ENCODE measurements at regions not wholly inside any gene's neighbourhood (a gene's known extent, or its start where the extent isn't known, plus 50 kb on each side); places are given as distances from the start of the nearest gene placed in this dataset.

DNA sequence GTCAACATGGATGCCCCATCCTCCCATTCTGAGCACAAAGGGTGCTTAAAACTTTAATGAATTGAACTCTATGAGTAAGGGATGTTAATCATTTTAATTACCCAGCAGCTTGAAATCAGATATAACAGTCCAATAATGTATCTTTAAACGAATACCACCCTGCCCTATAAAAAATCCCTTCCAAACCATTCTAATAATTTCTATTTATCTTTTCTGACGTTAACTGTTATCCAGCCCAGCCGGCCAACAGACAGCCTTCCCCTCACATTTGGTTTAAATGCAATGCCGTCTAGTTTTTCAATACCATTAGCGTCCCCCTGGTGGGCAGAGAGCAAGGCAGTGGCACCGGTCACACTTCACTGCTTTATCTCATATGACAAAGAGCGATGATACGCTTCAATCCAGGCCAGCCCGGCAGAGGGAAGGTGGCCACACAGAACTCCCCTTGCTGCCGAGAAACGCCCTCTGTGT, 402.2 kb upstream of the ZNF507 start:
- TF ChIP-seq, protein P1, sequence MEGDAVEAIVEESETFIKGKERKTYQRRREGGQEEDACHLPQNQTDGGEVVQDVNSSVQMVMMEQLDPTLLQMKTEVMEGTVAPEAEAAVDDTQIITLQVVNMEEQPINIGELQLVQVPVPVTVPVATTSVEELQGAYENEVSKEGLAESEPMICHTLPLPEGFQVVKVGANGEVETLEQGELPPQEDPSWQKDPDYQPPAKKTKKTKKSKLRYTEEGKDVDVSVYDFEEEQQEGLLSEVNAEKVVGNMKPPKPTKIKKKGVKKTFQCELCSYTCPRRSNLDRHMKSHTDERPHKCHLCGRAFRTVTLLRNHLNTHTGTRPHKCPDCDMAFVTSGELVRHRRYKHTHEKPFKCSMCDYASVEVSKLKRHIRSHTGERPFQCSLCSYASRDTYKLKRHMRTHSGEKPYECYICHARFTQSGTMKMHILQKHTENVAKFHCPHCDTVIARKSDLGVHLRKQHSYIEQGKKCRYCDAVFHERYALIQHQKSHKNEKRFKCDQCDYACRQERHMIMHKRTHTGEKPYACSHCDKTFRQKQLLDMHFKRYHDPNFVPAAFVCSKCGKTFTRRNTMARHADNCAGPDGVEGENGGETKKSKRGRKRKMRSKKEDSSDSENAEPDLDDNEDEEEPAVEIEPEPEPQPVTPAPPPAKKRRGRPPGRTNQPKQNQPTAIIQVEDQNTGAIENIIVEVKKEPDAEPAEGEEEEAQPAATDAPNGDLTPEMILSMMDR (conservative IDR thresholded peaks at IDR 0.05; ENCODE audit: low read depth): no peak
- no peak overlapping the region for H3K27ac ChIP-seq
- POLR2A ChIA-PET (ENCODE audit: low non-redundant PET): no interaction called here
- CTCF ChIA-PET: no interaction called here
- DNase-seq (ENCODE audit: low spot score): no peak

DNA sequence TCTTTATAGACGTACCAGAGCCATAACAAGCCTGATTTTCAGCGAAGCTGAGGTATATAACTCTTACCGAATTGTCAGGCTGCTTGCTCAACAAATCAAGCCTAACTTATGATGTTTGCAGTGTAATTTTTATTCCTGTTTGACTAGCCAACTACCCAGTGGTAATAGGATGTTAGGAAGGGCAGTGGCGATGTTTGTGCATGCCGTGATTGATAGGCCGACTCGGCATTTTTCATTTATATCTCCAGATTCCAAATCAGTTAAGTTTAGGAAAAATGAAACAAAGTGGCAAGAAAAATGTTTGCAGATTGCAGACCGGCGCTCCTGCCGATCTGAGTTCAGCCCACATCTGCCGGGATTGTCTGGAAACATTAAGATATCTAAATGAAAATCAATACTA, 401.6 kb upstream of the ZNF507 start:
- H3K27ac ChIP-seq: no peak overlapping the region
- POLR2A ChIA-PET (ENCODE audit: low non-redundant PET): no interaction called here
- TF ChIP-seq, protein P1 (conservative IDR thresholded peaks at IDR 0.05; ENCODE audit: low read depth): no peak
- CTCF ChIA-PET: no interaction called here
- DNase-seq (ENCODE audit: low spot score): no peak

DNA sequence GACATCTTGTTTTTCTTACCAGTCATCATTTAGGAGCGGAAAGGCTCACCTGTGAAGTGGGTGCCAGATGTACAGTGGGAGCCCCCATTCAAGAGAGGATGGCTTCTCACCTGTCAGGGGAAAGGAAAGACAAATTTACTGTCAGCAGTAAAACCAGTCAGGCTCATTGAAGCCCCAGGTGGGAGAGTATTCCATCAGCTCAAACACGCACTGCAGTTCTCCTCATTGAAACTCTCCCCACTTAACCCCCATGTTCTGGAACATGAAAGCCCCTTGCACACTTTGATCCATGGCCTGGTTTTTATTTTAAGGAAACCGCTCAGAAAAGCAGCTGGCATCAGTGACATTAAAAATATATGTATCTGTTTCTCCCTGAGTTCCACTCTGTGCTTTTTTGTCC, 401.1 kb upstream of the ZNF507 start:
- no peak overlapping the region for H3K27ac ChIP-seq
- TF ChIP-seq, protein P1 (conservative IDR thresholded peaks at IDR 0.05; ENCODE audit: low read depth): no peak
- no peak for DNase-seq (ENCODE audit: low spot score)
- ChIA-PET CTCF (no interaction called here), POLR2A (ENCODE audit: low non-redundant PET) (no interaction called here)

DNA sequence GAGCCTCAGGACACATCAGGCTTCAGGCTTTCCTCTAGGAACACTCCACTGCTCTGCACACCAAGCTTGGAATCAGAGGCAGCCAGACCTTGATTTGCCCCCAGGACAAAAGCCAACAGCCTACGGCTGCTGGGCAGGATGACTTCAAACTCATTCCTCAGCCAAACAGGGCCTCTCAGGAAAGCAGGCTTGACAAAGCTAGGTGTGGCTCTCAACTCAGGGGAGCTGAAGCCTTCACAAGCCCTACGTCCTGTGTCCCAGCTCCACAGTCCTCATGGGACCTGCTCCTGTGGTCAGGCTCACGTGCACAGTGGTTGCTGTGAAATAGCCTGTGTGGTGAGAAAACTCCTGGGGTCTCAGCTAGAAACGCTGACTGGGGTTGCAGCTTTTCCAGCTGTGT, 398.9 kb upstream of the ZNF507 start:
- no peak overlapping the region for H3K27ac ChIP-seq
- ChIA-PET CTCF (no interaction called here), POLR2A (ENCODE audit: low non-redundant PET) (no interaction called here)
- TF ChIP-seq, protein P1 (conservative IDR thresholded peaks at IDR 0.05; ENCODE audit: low read depth): no peak
- no peak for DNase-seq (ENCODE audit: low spot score)

DNA sequence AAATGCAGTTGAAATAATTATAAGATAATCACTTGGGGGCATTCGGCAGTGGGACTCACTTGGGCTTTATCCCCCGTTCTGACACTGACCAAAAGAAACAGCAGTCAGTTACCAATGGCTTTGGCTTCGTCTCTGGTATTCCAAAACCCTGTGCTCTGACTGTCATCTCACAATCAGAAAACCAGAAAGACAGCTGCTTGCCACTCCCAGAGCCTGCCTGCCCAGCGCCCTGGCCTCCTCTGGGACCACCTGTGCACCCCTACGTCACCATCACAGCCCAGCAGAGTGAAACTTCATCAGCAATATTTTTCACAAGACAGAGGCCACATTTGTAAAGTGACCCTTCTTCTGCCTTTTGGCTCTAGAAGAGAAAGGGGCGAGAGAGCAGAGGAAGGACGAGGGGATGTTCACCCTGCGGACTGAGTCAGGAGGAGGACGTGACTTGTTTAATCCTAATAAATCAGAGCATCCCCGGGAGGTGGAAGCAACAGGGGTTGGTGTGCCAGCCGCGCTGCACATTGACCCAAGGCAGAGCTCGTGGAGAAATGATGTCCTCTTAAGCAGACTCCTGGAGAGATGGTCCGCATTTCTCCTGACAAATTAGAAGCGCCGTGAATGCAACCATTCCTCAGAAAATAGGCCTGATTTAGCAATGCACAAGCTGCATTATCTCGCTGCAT, 397.8 kb upstream of the ZNF507 start:
- DNase-seq (ENCODE audit: low spot score): no peak
- POLR2A ChIA-PET (ENCODE audit: low non-redundant PET): no interaction called here
- TF ChIP-seq, protein P1 (conservative IDR thresholded peaks at IDR 0.05; ENCODE audit: low read depth): no peak

DNA sequence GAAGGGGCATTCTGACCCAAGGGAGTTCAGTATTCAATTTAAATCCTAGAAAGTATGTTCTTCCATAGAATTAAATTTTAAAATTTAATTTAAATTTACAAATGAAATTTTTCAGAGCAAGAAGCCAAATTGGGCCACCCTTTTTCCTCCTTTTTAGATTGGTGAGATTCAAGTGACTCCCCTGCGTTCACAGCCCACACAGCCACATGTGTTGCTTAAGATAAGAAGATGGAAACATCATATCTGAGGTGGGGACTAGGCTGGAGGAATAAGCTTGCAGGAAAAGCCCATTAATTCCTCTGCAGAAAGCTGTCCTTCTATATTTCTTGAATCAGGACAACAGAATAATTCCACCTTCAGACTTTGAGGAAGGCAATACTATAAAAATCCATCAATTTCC, 392.7 kb upstream of the ZNF507 start:
- no peak for DNase-seq (ENCODE audit: low spot score)
- no peak overlapping the region for H3K27ac ChIP-seq
- TF ChIP-seq, protein P1 (conservative IDR thresholded peaks at IDR 0.05; ENCODE audit: low read depth): no peak
- POLR2A ChIA-PET (ENCODE audit: low non-redundant PET): no interaction called here
- CTCF ChIA-PET: no interaction called here

More for the DNA sequence above, 397.8 kb upstream of the ZNF507 start:
- CTCF ChIA-PET: interaction anchor here (0.7 kb wide), 1 partner anchor 326 kb away, joined by 4 read pairs; no protein-coding TSS in a partner anchor
- H3K27ac ChIP-seq: no peak overlapping the region
